ENCODE measurements at regions not wholly inside any gene's neighbourhood (a gene's known extent, or its start where the extent isn't known, plus 50 kb on each side); places are given as distances from the start of the nearest gene placed in this dataset.

GRCh38 chr3:73273341-73273740 is 211.9 kb downstream of the EBLN2 start:
- TF ChIP-seq HNF4G (IDR thresholded peaks at IDR 0.05) (no peak), RXRA (IDR thresholded peaks at IDR 0.05) (no peak), EGR1 (IDR thresholded peaks at IDR 0.05; ENCODE audit: low read depth in 2 of 2) (no peak), NR2F2 (IDR thresholded peaks at IDR 0.05) (no peak), GABPA (IDR thresholded peaks at IDR 0.05 in 1 of 2, conservative IDR thresholded peaks at IDR 0.05 in 1 of 2) (no peak), FOXA2 (IDR thresholded peaks at IDR 0.05) (no peak), ATF3 (IDR thresholded peaks at IDR 0.05) (no peak), JUND (IDR thresholded peaks at IDR 0.05) (no peak), SP1 (IDR thresholded peaks at IDR 0.05) (no peak)
- 86% methylated on average over 4 of the region's 4 CpGs for WGBS
- no peak for DNase-seq (ENCODE audit: low spot score)
- Histone ChIP-seq H3K4me1 (ENCODE audit: control insufficient read depth in 4 of 4, insufficient read depth in 4 of 4, low read length in 3 of 4) (no peaks in the 10 kb centered on the region), H3K27ac (ENCODE audit: low read depth in 1 of 2, low read length in 2 of 2) (no peak overlapping the region), H3K4me3 (ENCODE audit: low read depth in 1 of 3, low read length in 3 of 3) (no peak overlapping the region), H3K27me3 (ENCODE audit: control insufficient read depth in 4 of 4, insufficient read depth in 4 of 4, low read length in 3 of 4) (no peaks in the 10 kb centered on the region), H3K9me3 (ENCODE audit: control insufficient read depth in 4 of 4, low read length in 3 of 4) (no peaks in the 10 kb centered on the region), H3K9ac (ENCODE audit: low read depth in 1 of 2, low read length in 2 of 2) (no peak overlapping the region), H3K36me3 (ENCODE audit: control insufficient read depth in 4 of 4, insufficient read depth in 3 of 4, low read depth in 1 of 4, low read length in 3 of 4) (no peaks in the 10 kb centered on the region)

DNA sequence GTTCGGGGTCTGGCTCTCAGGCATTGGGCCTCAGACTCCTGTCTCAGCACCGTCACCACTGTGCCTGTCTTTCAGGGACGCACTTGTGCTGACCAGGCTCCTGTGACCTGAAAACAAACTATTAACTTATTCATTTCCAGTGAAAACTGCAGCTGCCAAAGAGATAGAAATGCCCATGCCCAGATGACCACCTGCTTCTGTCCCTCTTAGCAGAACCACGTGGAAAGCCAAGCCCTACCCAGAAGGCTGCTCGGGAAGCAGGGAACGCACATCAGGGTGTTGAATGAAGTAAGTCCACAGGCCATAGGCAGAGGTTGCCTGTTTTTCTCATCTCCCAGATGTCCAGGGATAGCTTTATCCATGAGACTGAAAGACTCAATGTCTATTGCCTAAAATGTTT is 219.3 kb downstream of the EBLN2 start:
- no peak for TF ChIP-seq ATF3 (IDR thresholded peaks at IDR 0.05)
- TF ChIP-seq TAF1 (conservative IDR thresholded peaks at IDR 0.05), result no peak
- TF ChIP-seq FOXA2 (IDR thresholded peaks at IDR 0.05), result no peak
- TF ChIP-seq EGR1 (IDR thresholded peaks at IDR 0.05; ENCODE audit: low read depth in 2 of 2), result no peak
- no peak for TF ChIP-seq SP1 (IDR thresholded peaks at IDR 0.05)
- no peak for TF ChIP-seq HNF4A (conservative IDR thresholded peaks at IDR 0.05)
- TF ChIP-seq GABPA (IDR thresholded peaks at IDR 0.05 in 1 of 2, conservative IDR thresholded peaks at IDR 0.05 in 1 of 2), result no peak
- no peak for TF ChIP-seq JUND (IDR thresholded peaks at IDR 0.05)
- TF ChIP-seq RAD21 (IDR thresholded peaks at IDR 0.05), result no peak
- TF ChIP-seq HNF4G (IDR thresholded peaks at IDR 0.05), result no peak
- TF ChIP-seq ZBTB33 (IDR thresholded peaks at IDR 0.05), result no peak
- no peak for TF ChIP-seq RXRA (IDR thresholded peaks at IDR 0.05)
- TF ChIP-seq MAX (IDR thresholded peaks at IDR 0.05), result no peak
- TF ChIP-seq, protein P1, sequence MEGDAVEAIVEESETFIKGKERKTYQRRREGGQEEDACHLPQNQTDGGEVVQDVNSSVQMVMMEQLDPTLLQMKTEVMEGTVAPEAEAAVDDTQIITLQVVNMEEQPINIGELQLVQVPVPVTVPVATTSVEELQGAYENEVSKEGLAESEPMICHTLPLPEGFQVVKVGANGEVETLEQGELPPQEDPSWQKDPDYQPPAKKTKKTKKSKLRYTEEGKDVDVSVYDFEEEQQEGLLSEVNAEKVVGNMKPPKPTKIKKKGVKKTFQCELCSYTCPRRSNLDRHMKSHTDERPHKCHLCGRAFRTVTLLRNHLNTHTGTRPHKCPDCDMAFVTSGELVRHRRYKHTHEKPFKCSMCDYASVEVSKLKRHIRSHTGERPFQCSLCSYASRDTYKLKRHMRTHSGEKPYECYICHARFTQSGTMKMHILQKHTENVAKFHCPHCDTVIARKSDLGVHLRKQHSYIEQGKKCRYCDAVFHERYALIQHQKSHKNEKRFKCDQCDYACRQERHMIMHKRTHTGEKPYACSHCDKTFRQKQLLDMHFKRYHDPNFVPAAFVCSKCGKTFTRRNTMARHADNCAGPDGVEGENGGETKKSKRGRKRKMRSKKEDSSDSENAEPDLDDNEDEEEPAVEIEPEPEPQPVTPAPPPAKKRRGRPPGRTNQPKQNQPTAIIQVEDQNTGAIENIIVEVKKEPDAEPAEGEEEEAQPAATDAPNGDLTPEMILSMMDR (IDR thresholded peaks at IDR 0.05; ENCODE audit: low read depth, low read length, missing input control), result no peak
- no peak for TF ChIP-seq NR2F2 (IDR thresholded peaks at IDR 0.05)
- Histone ChIP-seq H3K9me3 (ENCODE audit: control insufficient read depth in 4 of 4, low read length in 3 of 4) (no peaks in the 10 kb centered on the region), H3K27me3 (ENCODE audit: control insufficient read depth in 4 of 4, insufficient read depth in 4 of 4, low read length in 3 of 4) (no peaks in the 10 kb centered on the region), H3K4me1 (ENCODE audit: control insufficient read depth in 4 of 4, insufficient read depth in 4 of 4, low read length in 3 of 4) (no peaks in the 10 kb centered on the region), H3K27ac (ENCODE audit: low read depth in 1 of 2, low read length in 2 of 2) (no peak overlapping the region), H3K4me3 (ENCODE audit: low read depth in 1 of 3, low read length in 3 of 3) (no peak overlapping the region), H3K9ac (ENCODE audit: low read depth in 1 of 2, low read length in 2 of 2) (no peak overlapping the region), H3K36me3 (ENCODE audit: control insufficient read depth in 4 of 4, insufficient read depth in 3 of 4, low read depth in 1 of 4, low read length in 3 of 4) (no peaks in the 10 kb centered on the region)
- no peak for DNase-seq (ENCODE audit: low spot score)
- WGBS, result 72% methylated on average over 6 of the region's 6 CpGs

Measured in liver (tissue), 8 donors.